ENCODE measurements at regions not wholly inside any gene's neighbourhood (a gene's known extent, or its start where the extent isn't known, plus 50 kb on each side); places are given as distances from the start of the nearest gene placed in this dataset.

- H3K4me3 ChIP-seq = no peak overlapping the region
- no peak overlapping the region for H3K27ac ChIP-seq
- 85 to 95% (median 92%) methylated on average over 2 of the region's 2 CpGs for whole genome bisulfite sequencing, 4 donors
- no peaks in the 10 kb centered on the region for H3K9me3 ChIP-seq (replicated peaks in 1 of 3)
- DNase-seq = no peak
- no peaks in the 10 kb centered on the region for H3K27me3 ChIP-seq
- no peaks in the 10 kb centered on the region for H3K36me3 ChIP-seq (replicated peaks in 1 of 2)
- TF ChIP-seq POLR2A (IDR thresholded peaks at IDR 0.05) (no peak), CTCF (IDR thresholded peaks at IDR 0.05) (no peak)
- intact Hi-C loops (cut with DNase I) = no loop called here
- H3K4me1 ChIP-seq (replicated peaks in 1 of 2) = no peaks in the 10 kb centered on the region
Observed at GRCh38 chr6:134478764-134479399, 161.0 kb upstream of the SGK1 start.

GRCh38 chr6:134477991-134478635 lies 160.2 kb upstream of the SGK1 start:
- H3K27me3 ChIP-seq = no peaks in the 10 kb centered on the region
- DNase-seq = no peak
- no peak overlapping the region for H3K4me3 ChIP-seq
- intact Hi-C loops (cut with DNase I) = no loop called here
- H3K36me3 ChIP-seq (replicated peaks in 1 of 2) = no peaks in the 10 kb centered on the region
- no peak overlapping the region for H3K27ac ChIP-seq
- WGBS, 4 donors = 83 to 89% (median 88%) methylated on average over 8 of the region's 8 CpGs
- TF ChIP-seq CTCF (IDR thresholded peaks at IDR 0.05) = no peak
- TF ChIP-seq POLR2A (IDR thresholded peaks at IDR 0.05) = no peak
- H3K9me3 ChIP-seq (replicated peaks in 1 of 3) = no peaks in the 10 kb centered on the region
- no peaks in the 10 kb centered on the region for H3K4me1 ChIP-seq (replicated peaks in 1 of 2)

- H3K27me3 ChIP-seq = no peaks in the 10 kb centered on the region
- no peaks in the 10 kb centered on the region for H3K9me3 ChIP-seq (replicated peaks in 1 of 3)
- H3K36me3 ChIP-seq (replicated peaks in 1 of 2) = no peaks in the 10 kb centered on the region
- intact Hi-C loops (cut with DNase I) = no loop called here
- H3K4me3 ChIP-seq = no peak overlapping the region
- 90 to 96% (median 94%) methylated on average over 5 to 9 of the region's 9 CpGs for WGBS, 4 donors
- TF ChIP-seq POLR2A (IDR thresholded peaks at IDR 0.05) = no peak
- TF ChIP-seq CTCF (IDR thresholded peaks at IDR 0.05) = no peak
- no peak overlapping the region for H3K27ac ChIP-seq
- DNase-seq = no peak
- no peaks in the 10 kb centered on the region for H3K4me1 ChIP-seq (replicated peaks in 1 of 2)
Observed at GRCh38 chr6:134474955-134475354, 157.0 kb upstream of the SGK1 start.

- intact Hi-C loops (cut with DNase I) = no loop called here
- Histone ChIP-seq H3K4me3 (no peak overlapping the region), H3K9me3 (replicated peaks in 1 of 3) (no peaks in the 10 kb centered on the region), H3K36me3 (replicated peaks in 1 of 2) (no peaks in the 10 kb centered on the region), H3K27me3 (no peaks in the 10 kb centered on the region), H3K27ac (no peak overlapping the region), H3K4me1 (replicated peaks in 1 of 2) (no peaks in the 10 kb centered on the region)
- no peak for DNase-seq
- WGBS, 4 donors = 89 to 96% (median 93%) methylated on average over 1 of the region's 1 CpG
- TF ChIP-seq POLR2A (IDR thresholded peaks at IDR 0.05) = no peak
- TF ChIP-seq CTCF (IDR thresholded peaks at IDR 0.05) = no peak
Observed at GRCh38 chr6:134472661-134473060, 154.7 kb upstream of the SGK1 start.

Data from adrenal gland (tissue), 9 donors.